Activated CD8-positive, alpha-beta memory T cell treated with anti-CD3 and anti-CD28 coated beads, Interleukin-2, amount 10 ng/mL, durations not matched to agents 7 days and 5 days (primary cell): ENCODE measurements at regions not wholly inside any gene's neighbourhood (a gene's known extent, or its start where the extent isn't known, plus 50 kb on each side); places are given as distances from the start of the nearest gene placed in this dataset.

Experiments used
- ATAC-seq: fragments of 150-1000 bp; cut with Tn5 transposase; one replicate; pipeline ENCODE4 v1.10.0; 2021; ENCODE audit warnings: moderate library complexity
- CTCF ChIA-PET: fragments of 350-600 bp; sonication (Branson Sonifier 250); formaldehyde crosslinking; loops from one replicate; lab custom pipeline; 2021; ENCODE audit warnings: antibody characterized with exemption; lab: Charles Lee
- DNase-seq: peaks from one replicate; pipeline ENCODE4 v3.0.0-alpha.2; 2020
- H3K27ac Mint-ChIP-seq: one replicate; pipeline ENCODE4 v1.8.0; 2021; ENCODE audit warnings: mild to moderate bottlenecking, mixed read lengths
- H3K27me3 Mint-ChIP-seq: one replicate; pipeline ENCODE4 v1.8.0; 2021; ENCODE audit warnings: mixed read lengths
- H3K36me3 Mint-ChIP-seq: one replicate; pipeline ENCODE4 v1.8.0; 2021; ENCODE audit warnings: mild to moderate bottlenecking, mixed read lengths
- H3K4me1 Mint-ChIP-seq: one replicate; pipeline ENCODE4 v1.8.0; 2021; ENCODE audit warnings: mixed read lengths
- H3K4me3 Mint-ChIP-seq: one replicate; pipeline ENCODE4 v1.8.0; 2021; ENCODE audit warnings: mild to moderate bottlenecking, moderate library complexity, mixed read lengths
- H3K9me3 Mint-ChIP-seq: one replicate; pipeline ENCODE4 v1.8.0; 2022; ENCODE audit warnings: low read depth, mixed read lengths

GRCh38 chr15:99440551-99441443, 125.0 kb upstream of the MEF2A start:
- H3K36me3 Mint-ChIP-seq: no peaks in the 10 kb centered on the region
- DNase-seq: peak; percentile 39
- no peak for ATAC-seq
- H3K4me3 Mint-ChIP-seq: no peak overlapping the region
- no peak overlapping the region for H3K27ac Mint-ChIP-seq
- no peaks in the 10 kb centered on the region for H3K9me3 Mint-ChIP-seq
- H3K4me1 Mint-ChIP-seq: peaks cover 13% of the 10 kb centered on the region
- CTCF ChIA-PET: no interaction called here
- peaks cover 34% of the 10 kb centered on the region for H3K27me3 Mint-ChIP-seq

- ATAC-seq (no peak), DNase-seq (no peak)
- Mint-ChIP-seq H3K27ac (no peak overlapping the region), H3K4me1 (peaks cover 13% of the 10 kb centered on the region), H3K27me3 (peaks cover 38% of the 10 kb centered on the region), H3K9me3 (no peaks in the 10 kb centered on the region), H3K36me3 (no peaks in the 10 kb centered on the region), H3K4me3 (no peak overlapping the region)
- CTCF ChIA-PET: no interaction called here
Measured at GRCh38 chr15:99441444-99441800, 124.4 kb upstream of the MEF2A start.

GRCh38 chr15:99441871-99442251, 123.9 kb upstream of the MEF2A start:
- no peak overlapping the region for H3K27ac Mint-ChIP-seq
- H3K4me3 Mint-ChIP-seq: no peak overlapping the region
- no peaks in the 10 kb centered on the region for H3K9me3 Mint-ChIP-seq
- DNase-seq (peak; percentile 34), ATAC-seq (no peak)
- H3K27me3 Mint-ChIP-seq: peaks cover 40% of the 10 kb centered on the region
- H3K36me3 Mint-ChIP-seq: no peaks in the 10 kb centered on the region
- H3K4me1 Mint-ChIP-seq: peaks cover 13% of the 10 kb centered on the region
- CTCF ChIA-PET: no interaction called here

GRCh38 chr15:99442252-99442897, 123.4 kb upstream of the MEF2A start:
- Mint-ChIP-seq H3K4me3 (no peak overlapping the region), H3K27ac (no peak overlapping the region), H3K27me3 (peaks cover 40% of the 10 kb centered on the region), H3K36me3 (no peaks in the 10 kb centered on the region), H3K4me1 (peaks cover 13% of the 10 kb centered on the region), H3K9me3 (no peaks in the 10 kb centered on the region)
- peak; percentile 27 for DNase-seq
- CTCF ChIA-PET: no interaction called here
- peak; percentile 28 for ATAC-seq

GRCh38 chr15:99443056-99443756, 122.6 kb upstream of the MEF2A start:
- peaks cover 41% of the 10 kb centered on the region for H3K27me3 Mint-ChIP-seq
- no peaks in the 10 kb centered on the region for H3K9me3 Mint-ChIP-seq
- CTCF ChIA-PET: no interaction called here
- ATAC-seq: no peak
- H3K4me1 Mint-ChIP-seq: peaks cover 8% of the 10 kb centered on the region
- no peak overlapping the region for H3K27ac Mint-ChIP-seq
- DNase-seq: no peak
- H3K4me3 Mint-ChIP-seq: no peak overlapping the region
- H3K36me3 Mint-ChIP-seq: no peaks in the 10 kb centered on the region

- peak; percentile 37 for DNase-seq
- Mint-ChIP-seq H3K27ac (no peak overlapping the region), H3K4me1 (peaks cover 4% of the 10 kb centered on the region)
Measured at GRCh38 chr15:99443768-99444446, 121.9 kb upstream of the MEF2A start.

GRCh38 chr15:99445272-99445850, 120.4 kb upstream of the MEF2A start:
- H3K4me3 Mint-ChIP-seq: no peak overlapping the region

More at GRCh38 chr15:99443768-99444446, 121.9 kb upstream of the MEF2A start:
- Mint-ChIP-seq H3K36me3 (no peaks in the 10 kb centered on the region), H3K4me3 (no peak overlapping the region), H3K27me3 (peaks cover 40% of the 10 kb centered on the region), H3K9me3 (no peaks in the 10 kb centered on the region)
- ATAC-seq: no peak
- CTCF ChIA-PET: no interaction called here

GRCh38 chr15:99446565-99447496, 119.0 kb upstream of the MEF2A start:
- no peaks in the 10 kb centered on the region for H3K36me3 Mint-ChIP-seq
- no peaks in the 10 kb centered on the region for H3K9me3 Mint-ChIP-seq
- peaks cover 26% of the 10 kb centered on the region for H3K4me1 Mint-ChIP-seq
- H3K27me3 Mint-ChIP-seq: peaks cover 35% of the 10 kb centered on the region
- DNase-seq: peak; percentile 29
- no peak overlapping the region for H3K27ac Mint-ChIP-seq
- no peak overlapping the region for H3K4me3 Mint-ChIP-seq
- ATAC-seq: no peak
- CTCF ChIA-PET: interaction anchor here (0.6 to 1.0 kb wide), 2 partner anchors 95 to 370 kb away, joined by 3 read pairs; no protein-coding TSS in a partner anchor

More at GRCh38 chr15:99445272-99445850, 120.4 kb upstream of the MEF2A start:
- CTCF ChIA-PET: interaction anchor here (1.0 kb wide), 1 partner anchor 259 kb away, joined by 3 read pairs; no protein-coding TSS in a partner anchor
- ATAC-seq: no peak
- H3K9me3 Mint-ChIP-seq: no peaks in the 10 kb centered on the region
- H3K27me3 Mint-ChIP-seq: peaks cover 37% of the 10 kb centered on the region
- peaks cover 11% of the 10 kb centered on the region for H3K4me1 Mint-ChIP-seq
- H3K27ac Mint-ChIP-seq: no peak overlapping the region
- H3K36me3 Mint-ChIP-seq: no peaks in the 10 kb centered on the region
- no peak for DNase-seq

- peaks cover 35% of the 10 kb centered on the region for H3K27me3 Mint-ChIP-seq
- ATAC-seq (no peak), DNase-seq (no peak)
- CTCF ChIA-PET: no interaction called here
- H3K4me1 Mint-ChIP-seq: peaks cover 32% of the 10 kb centered on the region
- no peak overlapping the region for H3K27ac Mint-ChIP-seq
- H3K9me3 Mint-ChIP-seq: no peaks in the 10 kb centered on the region
- no peaks in the 10 kb centered on the region for H3K36me3 Mint-ChIP-seq
- H3K4me3 Mint-ChIP-seq: no peak overlapping the region
Measured at GRCh38 chr15:99447497-99448371, 118.0 kb upstream of the MEF2A start.

- CTCF ChIA-PET: interaction anchor here (1.2 to 1.4 kb wide), 2 partner anchors 26 to 305 kb away, joined by 3 read pairs; no protein-coding TSS in a partner anchor
- H3K4me1 Mint-ChIP-seq: peaks cover 34% of the 10 kb centered on the region
- no peaks in the 10 kb centered on the region for H3K36me3 Mint-ChIP-seq
Measured at GRCh38 chr15:99449514-99449913, 116.3 kb upstream of the MEF2A start.

GRCh38 chr15:99450896-99451358, 114.9 kb upstream of the MEF2A start:
- CTCF ChIA-PET: no interaction called here
- H3K4me3 Mint-ChIP-seq: peak overlapping the region; percentile 25
- peak overlapping the region; percentile 34 for H3K27ac Mint-ChIP-seq

More at GRCh38 chr15:99449514-99449913, 116.3 kb upstream of the MEF2A start:
- H3K27me3 Mint-ChIP-seq: peaks cover 30% of the 10 kb centered on the region
- no peaks in the 10 kb centered on the region for H3K9me3 Mint-ChIP-seq
- ATAC-seq (no peak), DNase-seq (no peak)
- no peak overlapping the region for H3K4me3 Mint-ChIP-seq
- H3K27ac Mint-ChIP-seq: no peak overlapping the region

More at GRCh38 chr15:99450896-99451358, 114.9 kb upstream of the MEF2A start:
- no peaks in the 10 kb centered on the region for H3K9me3 Mint-ChIP-seq
- peak; percentile 77 for DNase-seq
- no peaks in the 10 kb centered on the region for H3K36me3 Mint-ChIP-seq
- H3K27me3 Mint-ChIP-seq: peaks cover 22% of the 10 kb centered on the region
- ATAC-seq: peak; percentile 66
- peaks cover 34% of the 10 kb centered on the region for H3K4me1 Mint-ChIP-seq
